ENCODE measurements at regions not wholly inside any gene's neighbourhood (a gene's known extent, or its start where the extent isn't known, plus 50 kb on each side); places are given as distances from the start of the nearest gene placed in this dataset.

DNA sequence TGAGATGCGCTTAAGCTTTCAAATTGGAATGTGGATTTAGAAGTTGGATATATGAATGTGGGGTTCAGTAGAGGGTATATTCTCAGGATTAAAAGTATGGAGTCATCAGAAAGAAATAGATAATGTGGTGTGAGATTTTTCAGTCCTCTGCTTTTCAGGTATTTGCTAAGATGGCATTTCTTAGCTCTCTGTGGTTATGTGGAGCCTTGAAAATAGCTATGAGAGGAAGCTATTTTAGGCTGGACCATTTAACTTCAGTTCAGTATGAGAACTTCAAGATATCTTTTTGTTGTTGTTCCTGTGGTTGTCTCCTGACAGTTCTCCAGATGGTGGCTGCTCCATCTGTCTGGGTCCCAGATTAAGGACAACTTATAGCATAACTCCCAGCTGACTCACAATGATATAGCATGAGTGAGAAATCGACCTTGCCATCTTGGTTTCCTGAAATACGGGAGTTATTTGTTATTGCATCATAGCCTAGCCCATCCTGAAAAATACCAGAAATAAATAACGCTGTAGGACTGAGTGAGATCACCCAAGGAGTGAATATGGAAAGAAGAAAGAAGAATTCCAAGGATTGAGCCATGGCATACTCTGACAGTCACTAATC lies 461.5 kb downstream of the ANXA1 start:
- no peak overlapping the region for H2AFZ ChIP-seq (ENCODE audit: low read depth, low read length, severe bottlenecking)
- no peaks in the 10 kb centered on the region for H3K79me2 ChIP-seq (ENCODE audit: insufficient read depth, low read length)
- H3K27ac ChIP-seq (ENCODE audit: low read depth, low read length) = no peak overlapping the region
- no peak overlapping the region for H3K4me2 ChIP-seq (ENCODE audit: low read depth, low read length, poor library complexity, severe bottlenecking)
- no peak overlapping the region for H3K9ac ChIP-seq (ENCODE audit: low read length)
- no peaks in the 10 kb centered on the region for H3K27me3 ChIP-seq (ENCODE audit: low read length)
- no peak for TF ChIP-seq EZH2phosphoT487 (conservative IDR thresholded peaks at IDR 0.05; ENCODE audit: low read length)
- TF ChIP-seq, protein P1, sequence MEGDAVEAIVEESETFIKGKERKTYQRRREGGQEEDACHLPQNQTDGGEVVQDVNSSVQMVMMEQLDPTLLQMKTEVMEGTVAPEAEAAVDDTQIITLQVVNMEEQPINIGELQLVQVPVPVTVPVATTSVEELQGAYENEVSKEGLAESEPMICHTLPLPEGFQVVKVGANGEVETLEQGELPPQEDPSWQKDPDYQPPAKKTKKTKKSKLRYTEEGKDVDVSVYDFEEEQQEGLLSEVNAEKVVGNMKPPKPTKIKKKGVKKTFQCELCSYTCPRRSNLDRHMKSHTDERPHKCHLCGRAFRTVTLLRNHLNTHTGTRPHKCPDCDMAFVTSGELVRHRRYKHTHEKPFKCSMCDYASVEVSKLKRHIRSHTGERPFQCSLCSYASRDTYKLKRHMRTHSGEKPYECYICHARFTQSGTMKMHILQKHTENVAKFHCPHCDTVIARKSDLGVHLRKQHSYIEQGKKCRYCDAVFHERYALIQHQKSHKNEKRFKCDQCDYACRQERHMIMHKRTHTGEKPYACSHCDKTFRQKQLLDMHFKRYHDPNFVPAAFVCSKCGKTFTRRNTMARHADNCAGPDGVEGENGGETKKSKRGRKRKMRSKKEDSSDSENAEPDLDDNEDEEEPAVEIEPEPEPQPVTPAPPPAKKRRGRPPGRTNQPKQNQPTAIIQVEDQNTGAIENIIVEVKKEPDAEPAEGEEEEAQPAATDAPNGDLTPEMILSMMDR (IDR thresholded peaks at IDR 0.05; ENCODE audit: insufficient read depth, low read length, poor library complexity, severe bottlenecking) = no peak
- H3K36me3 ChIP-seq (ENCODE audit: low read length) = no peaks in the 10 kb centered on the region
- H4K20me1 ChIP-seq (ENCODE audit: low read depth, low read length) = no peaks in the 10 kb centered on the region
- no peaks in the 10 kb centered on the region for H3K9me2 ChIP-seq (replicated peaks; ENCODE audit: insufficient read depth, low read length)
- no peak overlapping the region for H3K4me3 ChIP-seq (ENCODE audit: insufficient read depth, low read length, poor library complexity, severe bottlenecking)
- no peaks in the 10 kb centered on the region for H3K9me3 ChIP-seq (ENCODE audit: insufficient read depth, low read length)
- no peaks in the 10 kb centered on the region for H3F3A ChIP-seq (ENCODE audit: insufficient read depth)

DNA sequence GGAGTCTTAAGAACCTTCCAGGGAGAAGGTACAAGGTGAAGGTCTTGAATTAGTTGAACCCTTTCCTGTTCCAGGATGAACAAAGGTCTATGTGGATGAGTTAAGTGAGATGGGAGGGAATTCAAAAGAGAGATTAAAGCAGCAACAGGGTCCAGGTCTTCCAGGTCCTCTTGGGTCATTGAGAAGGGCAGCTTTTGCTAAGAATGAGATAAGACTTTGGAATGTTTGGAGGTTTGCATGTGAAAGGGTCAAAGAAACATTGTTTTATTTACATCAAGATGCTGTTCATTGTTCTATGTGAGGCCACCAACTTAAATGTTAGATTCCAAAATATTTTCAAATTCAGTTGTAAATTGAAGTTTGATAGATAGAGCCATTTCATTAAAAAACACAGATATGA lies 463.9 kb downstream of the ANXA1 start:
- Histone ChIP-seq H3F3A (ENCODE audit: insufficient read depth) (no peaks in the 10 kb centered on the region), H3K4me3 (ENCODE audit: insufficient read depth, low read length, poor library complexity, severe bottlenecking) (no peak overlapping the region), H3K79me2 (ENCODE audit: insufficient read depth, low read length) (no peaks in the 10 kb centered on the region), H2AFZ (ENCODE audit: low read depth, low read length, severe bottlenecking) (no peak overlapping the region), H3K36me3 (ENCODE audit: low read length) (no peaks in the 10 kb centered on the region), H3K9ac (ENCODE audit: low read length) (no peak overlapping the region), H4K20me1 (ENCODE audit: low read depth, low read length) (no peaks in the 10 kb centered on the region), H3K27me3 (ENCODE audit: low read length) (no peaks in the 10 kb centered on the region), H3K9me3 (ENCODE audit: insufficient read depth, low read length) (no peaks in the 10 kb centered on the region), H3K4me2 (ENCODE audit: low read depth, low read length, poor library complexity, severe bottlenecking) (no peak overlapping the region), H3K27ac (ENCODE audit: low read depth, low read length) (no peak overlapping the region), H3K9me2 (replicated peaks; ENCODE audit: insufficient read depth, low read length) (no peaks in the 10 kb centered on the region)
- no peak for TF ChIP-seq EZH2phosphoT487 (conservative IDR thresholded peaks at IDR 0.05; ENCODE audit: low read length)
- TF ChIP-seq, protein P1 (IDR thresholded peaks at IDR 0.05; ENCODE audit: insufficient read depth, low read length, poor library complexity, severe bottlenecking) = no peak

DNA sequence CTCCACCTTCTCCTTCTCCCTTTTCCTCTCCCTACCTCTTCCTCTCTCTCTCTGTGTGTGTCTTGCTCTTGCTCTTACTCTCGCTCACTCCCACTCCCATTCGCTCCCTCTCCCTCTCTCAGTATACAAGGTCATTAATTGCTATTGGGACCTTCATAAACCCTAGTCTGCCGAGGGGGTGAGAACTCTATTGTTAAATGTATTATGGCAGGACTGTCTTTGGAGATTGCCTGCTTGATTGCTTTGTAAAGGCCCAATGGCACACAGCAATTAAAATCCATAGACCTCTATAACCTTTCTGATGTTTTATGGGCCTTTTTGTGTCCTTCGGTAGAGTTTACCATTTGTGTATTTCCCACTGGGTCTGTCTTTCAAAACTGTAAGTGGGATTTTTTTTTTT lies 465.9 kb downstream of the ANXA1 start:
- no peaks in the 10 kb centered on the region for H3K9me2 ChIP-seq (replicated peaks; ENCODE audit: insufficient read depth, low read length)
- H2AFZ ChIP-seq (ENCODE audit: low read depth, low read length, severe bottlenecking) = no peak overlapping the region
- H3K79me2 ChIP-seq (ENCODE audit: insufficient read depth, low read length) = no peaks in the 10 kb centered on the region
- no peaks in the 10 kb centered on the region for H3K27me3 ChIP-seq (ENCODE audit: low read length)
- no peak overlapping the region for H3K27ac ChIP-seq (ENCODE audit: low read depth, low read length)
- no peak overlapping the region for H3K4me3 ChIP-seq (ENCODE audit: insufficient read depth, low read length, poor library complexity, severe bottlenecking)
- H3K36me3 ChIP-seq (ENCODE audit: low read length) = no peaks in the 10 kb centered on the region
- no peak for TF ChIP-seq EZH2phosphoT487 (conservative IDR thresholded peaks at IDR 0.05; ENCODE audit: low read length)
- TF ChIP-seq, protein P1 (IDR thresholded peaks at IDR 0.05; ENCODE audit: insufficient read depth, low read length, poor library complexity, severe bottlenecking) = no peak
- H3K9ac ChIP-seq (ENCODE audit: low read length) = no peak overlapping the region
- no peaks in the 10 kb centered on the region for H3K9me3 ChIP-seq (ENCODE audit: insufficient read depth, low read length)
- H4K20me1 ChIP-seq (ENCODE audit: low read depth, low read length) = no peaks in the 10 kb centered on the region
- H3F3A ChIP-seq (ENCODE audit: insufficient read depth) = no peaks in the 10 kb centered on the region
- no peak overlapping the region for H3K4me2 ChIP-seq (ENCODE audit: low read depth, low read length, poor library complexity, severe bottlenecking)

Data from SU-DHL-6 (cell line).